Breast epithelium (tissue), 4 donors: ENCODE measurements at regions not wholly inside any gene's neighbourhood (a gene's known extent, or its start where the extent isn't known, plus 50 kb on each side); places are given as distances from the start of the nearest gene placed in this dataset.

Source experiments
- DNase-seq, 2 donors: peaks; one replicate each; pipeline ENCODE4 v3.0.0-alpha.2; 2019; ENCODE audit warnings: low spot score in 2 of 2
- H3K27ac ChIP-seq, 2 donors: fragments of 200-600 bp; sonication (generic) in 1 of 2; one replicate each; pipeline ENCODE4 v1.5.1; 2016 to 2019; ENCODE audit warnings: mild to moderate bottlenecking in 1 of 2
- H3K27me3 ChIP-seq, 2 donors: fragments of 200-600 bp; sonication (generic) in 1 of 2; one replicate each; pipeline versions ENCODE4 v1.5.1 to v1.6.0; 2017 to 2019; ENCODE audit warnings: control low read depth in 1 of 2, mild to moderate bottlenecking in 1 of 2
- H3K36me3 ChIP-seq: fragments of 200-600 bp; one replicate; pipeline ENCODE4 v1.5.1; 2019
- H3K4me1 ChIP-seq, 2 donors: fragments of 200-600 bp; sonication (generic); one replicate each; pipeline ENCODE4 v1.5.1; 2016 to 2019; ENCODE audit warnings: control low read depth in 1 of 2
- H3K4me3 ChIP-seq, 3 donors: fragments of 200-600 bp; sonication (generic); 1 replicate in 2 of 3; 2 replicates in 1 of 3; pipeline ENCODE4 v1.5.1; 2016 to 2019; ENCODE audit warnings: mild to moderate bottlenecking in 3 of 3, moderate library complexity in 2 of 3
- H3K9me3 ChIP-seq, 2 donors: fragments of 200-600 bp; sonication (generic) in 1 of 2; one replicate each; pipeline ENCODE4 v1.5.1; 2016 to 2019; ENCODE audit warnings: control low read depth in 1 of 2
- CTCF ChIP-seq, 3 donors: fragments of 450-650 bp; IDR thresholded peaks; one replicate each; pipeline ENCODE4 v1.5.1; 2016 to 2017; ENCODE audit warnings: antibody characterized with exemption in 3 of 3, mild to moderate bottlenecking in 3 of 3, moderate library complexity in 3 of 3
- POLR2A ChIP-seq: fragments of 450-650 bp; IDR thresholded peaks from one replicate; pipeline ENCODE4 v1.6.1; 2016; ENCODE audit warnings: antibody characterized with exemption, mild to moderate bottlenecking, moderate library complexity
- POLR2AphosphoS5 ChIP-seq, 3 donors: sonication (generic); formaldehyde crosslinking; IDR thresholded peaks; one replicate each; pipeline ENCODE4 v1.6.1; 2017; ENCODE audit warnings: antibody characterized with exemption in 3 of 3
- intact Hi-C: fragments of 100-400 bp; cut with DNase I; formaldehyde crosslinking; loops from one replicate; pipeline ENCODE4 v1.15.1; 2023; ENCODE audit warnings: low total_unique reads

- H3K36me3 ChIP-seq: no peaks in the 10 kb centered on the region
- no peak for DNase-seq
- H3K4me1 ChIP-seq: no peaks in the 10 kb centered on the region
- no peak overlapping the region for H3K27ac ChIP-seq
- intact Hi-C loops: no loop called here
- no peaks in the 10 kb centered on the region for H3K27me3 ChIP-seq
- H3K9me3 ChIP-seq: no peaks in the 10 kb centered on the region
- TF ChIP-seq POLR2A (no peak), CTCF (IDR thresholded peaks at IDR 0.05) (no peak), POLR2AphosphoS5 (IDR thresholded peaks at IDR 0.05) (no peak)
- no peak overlapping the region for H3K4me3 ChIP-seq
Observed at GRCh38 chr13:50592412-50593155, 250.9 kb downstream of the DLEU7 start.

GRCh38 chr13:50593207-50593606 lies 250.3 kb downstream of the DLEU7 start:
- Histone ChIP-seq H3K4me3 (no peak overlapping the region), H3K4me1 (no peaks in the 10 kb centered on the region), H3K27me3 (no peaks in the 10 kb centered on the region), H3K9me3 (no peaks in the 10 kb centered on the region), H3K27ac (no peak overlapping the region), H3K36me3 (no peaks in the 10 kb centered on the region)
- intact Hi-C loops: no loop called here
- TF ChIP-seq POLR2A: no peak
- DNase-seq: no peak

GRCh38 chr13:50594276-50595051 lies 249.0 kb downstream of the DLEU7 start:
- intact Hi-C loops: no loop called here
- Histone ChIP-seq H3K27ac (peak overlapping the region in 1 of 2 donors; percentile 53), H3K4me1 (no peaks in the 10 kb centered on the region), H3K9me3 (no peaks in the 10 kb centered on the region), H3K27me3 (no peaks in the 10 kb centered on the region), H3K4me3 (no peak overlapping the region), H3K36me3 (no peaks in the 10 kb centered on the region)
- no peak for DNase-seq
- TF ChIP-seq CTCF (IDR thresholded peaks at IDR 0.05): no peak
- no peak for TF ChIP-seq POLR2A
- no peak for TF ChIP-seq POLR2AphosphoS5 (IDR thresholded peaks at IDR 0.05)

GRCh38 chr13:50595196-50595595 lies 248.3 kb downstream of the DLEU7 start:
- H3K4me1 ChIP-seq: no peaks in the 10 kb centered on the region
- no peaks in the 10 kb centered on the region for H3K27me3 ChIP-seq
- intact Hi-C loops: no loop called here
- TF ChIP-seq POLR2A: no peak
- no peak for TF ChIP-seq POLR2AphosphoS5 (IDR thresholded peaks at IDR 0.05)
- no peak for TF ChIP-seq CTCF (IDR thresholded peaks at IDR 0.05)
- H3K9me3 ChIP-seq: no peaks in the 10 kb centered on the region
- H3K27ac ChIP-seq: no peak overlapping the region
- no peaks in the 10 kb centered on the region for H3K36me3 ChIP-seq
- no peak overlapping the region for H3K4me3 ChIP-seq
- DNase-seq: no peak

GRCh38 chr13:50596156-50596555 lies 247.3 kb downstream of the DLEU7 start:
- no peaks in the 10 kb centered on the region for H3K27me3 ChIP-seq
- no peaks in the 10 kb centered on the region for H3K4me1 ChIP-seq
- no peak overlapping the region for H3K27ac ChIP-seq
- no peaks in the 10 kb centered on the region for H3K9me3 ChIP-seq
- no peaks in the 10 kb centered on the region for H3K36me3 ChIP-seq
- intact Hi-C loops: no loop called here
- TF ChIP-seq POLR2AphosphoS5 (IDR thresholded peaks at IDR 0.05) (no peak), CTCF (IDR thresholded peaks at IDR 0.05) (no peak), POLR2A (no peak)
- DNase-seq: no peak
- no peak overlapping the region for H3K4me3 ChIP-seq
